ENCODE measurements at regions not wholly inside any gene's neighbourhood (a gene's known extent, or its start where the extent isn't known, plus 50 kb on each side); places are given as distances from the start of the nearest gene placed in this dataset.

DNA sequence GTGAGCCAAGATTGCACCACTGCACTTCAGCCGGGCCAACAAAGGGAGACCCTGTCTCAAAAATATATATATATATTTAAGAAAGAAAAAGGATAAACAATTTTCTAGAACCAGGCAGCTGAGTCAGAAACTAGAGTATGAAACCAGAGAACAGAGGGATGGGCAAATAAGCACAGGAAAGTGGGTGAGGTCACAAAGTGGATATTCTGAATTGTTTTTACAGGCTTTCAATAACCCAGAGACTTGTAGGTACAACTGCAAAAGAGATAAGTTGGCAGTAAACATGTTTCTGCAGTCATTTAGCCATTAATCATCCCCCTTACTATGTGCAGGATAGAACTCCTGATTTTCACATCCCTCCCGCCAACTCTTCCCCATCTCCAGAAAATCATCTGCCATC is 94.2 kb downstream of the BTG1 start:
- TF ChIP-seq, protein P1, sequence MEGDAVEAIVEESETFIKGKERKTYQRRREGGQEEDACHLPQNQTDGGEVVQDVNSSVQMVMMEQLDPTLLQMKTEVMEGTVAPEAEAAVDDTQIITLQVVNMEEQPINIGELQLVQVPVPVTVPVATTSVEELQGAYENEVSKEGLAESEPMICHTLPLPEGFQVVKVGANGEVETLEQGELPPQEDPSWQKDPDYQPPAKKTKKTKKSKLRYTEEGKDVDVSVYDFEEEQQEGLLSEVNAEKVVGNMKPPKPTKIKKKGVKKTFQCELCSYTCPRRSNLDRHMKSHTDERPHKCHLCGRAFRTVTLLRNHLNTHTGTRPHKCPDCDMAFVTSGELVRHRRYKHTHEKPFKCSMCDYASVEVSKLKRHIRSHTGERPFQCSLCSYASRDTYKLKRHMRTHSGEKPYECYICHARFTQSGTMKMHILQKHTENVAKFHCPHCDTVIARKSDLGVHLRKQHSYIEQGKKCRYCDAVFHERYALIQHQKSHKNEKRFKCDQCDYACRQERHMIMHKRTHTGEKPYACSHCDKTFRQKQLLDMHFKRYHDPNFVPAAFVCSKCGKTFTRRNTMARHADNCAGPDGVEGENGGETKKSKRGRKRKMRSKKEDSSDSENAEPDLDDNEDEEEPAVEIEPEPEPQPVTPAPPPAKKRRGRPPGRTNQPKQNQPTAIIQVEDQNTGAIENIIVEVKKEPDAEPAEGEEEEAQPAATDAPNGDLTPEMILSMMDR (IDR thresholded peaks at IDR 0.05; ENCODE audit: borderline replicate concordance, extremely low read depth, low read length, poor library complexity, severe bottlenecking) = no peak
- no peak for TF ChIP-seq EZH2 (IDR thresholded peaks at IDR 0.05; ENCODE audit: borderline replicate concordance, low read depth, low read length, severe bottlenecking)
